NCI-H524 (cell line): ENCODE measurements at regions not wholly inside any gene's neighbourhood (a gene's known extent, or its start where the extent isn't known, plus 50 kb on each side); places are given as distances from the start of the nearest gene placed in this dataset.
"Not testable (repeated sequence)": the region's sequence is repeated elsewhere in the genome, so short reads cannot be mapped to it uniquely, and the experiment has no call there.

ENCODE experiments used
- DNase-seq, 2 experiments: peaks; one replicate each; lab custom pipeline; 2025; lab: John Stamatoyannopoulos, UW

DNA sequence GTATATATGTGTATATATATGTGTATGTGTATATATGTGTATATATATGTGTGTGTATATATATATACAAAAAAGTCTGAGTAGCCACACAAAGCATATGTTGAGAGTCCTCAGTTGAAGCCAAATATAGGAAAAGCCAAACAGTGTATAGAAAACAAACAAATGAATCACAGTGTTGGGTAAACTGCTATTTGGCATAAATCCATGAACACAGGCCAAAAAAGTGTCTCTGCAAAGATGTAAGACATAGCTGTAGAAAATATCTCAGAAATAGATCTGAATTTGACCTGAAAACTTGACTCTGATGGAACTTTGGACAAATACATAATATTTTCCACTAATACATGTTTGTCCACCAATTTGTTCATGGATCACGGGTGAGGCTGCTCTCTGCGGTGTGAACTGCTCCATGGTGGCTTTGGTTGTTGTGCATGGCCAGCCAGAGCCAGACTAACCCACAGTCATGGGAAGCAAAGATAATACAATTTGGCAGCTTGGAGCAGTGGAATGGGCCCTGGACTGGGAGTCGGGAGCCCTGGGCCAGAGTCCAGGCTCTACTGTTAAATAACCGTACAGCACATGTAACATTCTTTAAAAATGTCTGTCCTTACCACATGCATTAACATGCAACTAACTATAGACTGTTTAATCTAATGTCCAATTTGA is 76.9 kb upstream of the EED start:
- DNase-seq = no peak

DNA sequence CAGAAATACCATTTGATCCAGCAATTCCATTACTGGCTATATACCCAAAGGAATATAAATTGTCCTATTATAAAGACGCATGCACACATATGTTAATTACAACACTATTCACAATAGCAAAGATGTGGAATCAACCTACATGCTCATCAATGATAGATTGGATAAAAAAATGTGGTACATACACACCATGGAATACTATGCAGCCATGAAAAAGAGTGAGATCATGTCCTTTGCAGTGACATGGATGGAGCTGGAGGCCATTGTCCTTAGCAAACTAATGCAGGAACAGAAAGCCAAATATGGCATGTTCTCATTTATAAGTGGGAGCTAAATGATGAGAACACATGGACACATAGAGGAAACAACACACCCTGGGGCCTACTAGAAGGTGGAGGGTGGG is 78.3 kb upstream of the EED start:
- DNase-seq = not testable (repeated sequence)

DNA sequence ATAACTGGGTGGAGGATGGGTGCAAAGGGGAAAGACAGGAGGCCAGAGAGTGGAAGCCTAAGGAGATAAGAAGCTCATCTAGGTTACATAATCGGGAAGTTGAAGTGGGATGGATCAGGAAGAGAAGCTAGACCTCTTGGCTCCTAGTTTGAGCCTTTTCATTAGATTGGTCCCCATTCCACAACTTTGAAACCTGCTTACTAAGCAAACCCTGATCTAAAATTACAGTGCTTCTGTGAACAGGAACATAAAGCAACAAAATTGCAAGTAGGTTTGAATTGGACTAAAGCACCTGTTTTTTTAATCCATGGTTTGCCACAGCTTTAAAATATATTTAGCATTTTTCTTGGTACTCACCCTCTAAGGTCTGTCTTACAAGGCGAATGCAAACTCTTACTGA is 80.4 kb upstream of the EED start:
- DNase-seq = no peak

DNA sequence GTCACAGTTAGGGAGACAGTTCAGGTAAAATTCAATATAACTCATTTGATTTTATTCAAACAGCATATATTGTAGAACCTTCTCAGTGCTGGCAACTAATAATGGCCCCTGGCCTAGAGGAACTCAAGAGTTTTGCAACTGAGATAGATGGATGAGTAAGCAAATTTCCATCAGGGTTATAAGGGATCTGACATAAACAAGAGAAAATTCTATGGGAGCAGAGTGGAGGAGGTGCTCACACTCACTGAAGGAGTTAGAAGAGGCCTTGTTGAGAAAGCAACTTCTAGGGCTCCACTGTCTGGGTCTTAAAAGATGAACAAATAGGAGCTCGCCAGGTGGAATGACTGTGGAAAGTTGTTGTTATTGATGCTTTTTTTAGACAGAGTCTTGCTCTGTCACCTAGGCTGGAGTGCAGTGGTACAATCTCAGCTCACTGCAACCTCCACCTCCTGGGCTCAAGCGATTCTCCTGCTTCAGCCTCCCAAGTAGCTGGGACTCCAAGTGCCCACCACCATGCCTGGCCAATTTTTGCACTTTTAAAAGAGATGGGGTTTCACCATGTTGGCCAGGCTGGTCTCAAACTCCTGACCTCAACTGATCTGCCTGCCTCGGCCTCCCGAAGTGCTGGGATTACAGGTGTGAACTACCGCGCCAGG is 81.2 kb upstream of the EED start:
- DNase-seq = not testable (repeated sequence)

DNA sequence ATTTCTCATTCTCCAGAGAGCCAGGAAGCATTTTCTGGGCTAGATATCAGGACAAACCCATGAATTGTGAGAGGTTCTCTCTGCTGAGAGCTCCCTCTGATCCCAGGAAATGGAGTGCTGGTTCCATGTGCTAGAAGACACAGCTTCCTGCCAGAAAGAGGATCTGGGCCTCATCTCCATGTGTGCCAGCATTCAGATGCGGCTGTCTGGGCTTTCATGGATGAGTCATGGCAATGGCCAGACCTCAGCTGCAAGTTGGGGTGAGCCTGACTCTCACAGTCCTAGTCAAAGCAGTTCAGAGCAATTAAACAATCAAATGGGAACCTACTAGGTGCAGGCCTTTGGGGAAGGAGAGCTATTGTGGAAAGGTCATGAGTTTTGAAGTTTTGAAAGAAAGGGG is 82.3 kb upstream of the EED start:
- DNase-seq = no peak

DNA sequence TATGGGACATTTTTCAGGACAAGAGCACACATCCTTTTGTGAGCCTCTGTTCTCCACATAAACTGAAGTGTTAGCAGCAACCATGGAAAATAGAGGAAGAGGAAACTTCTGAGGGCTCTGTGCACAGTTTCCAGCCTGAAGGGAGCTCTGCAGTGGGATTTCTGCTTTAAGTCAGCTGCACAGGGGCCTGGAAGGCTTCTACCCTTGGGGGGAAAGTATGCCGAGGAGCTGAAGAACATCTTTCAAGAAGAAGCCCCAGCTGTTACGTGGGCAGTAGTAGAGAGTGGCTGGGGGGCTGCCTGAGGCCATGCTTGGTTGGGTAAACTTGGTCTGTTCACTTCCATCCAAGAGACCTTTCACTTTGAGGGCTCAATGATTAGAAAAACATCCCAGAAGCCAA is 82.7 kb upstream of the EED start:
- no peak for DNase-seq

DNA sequence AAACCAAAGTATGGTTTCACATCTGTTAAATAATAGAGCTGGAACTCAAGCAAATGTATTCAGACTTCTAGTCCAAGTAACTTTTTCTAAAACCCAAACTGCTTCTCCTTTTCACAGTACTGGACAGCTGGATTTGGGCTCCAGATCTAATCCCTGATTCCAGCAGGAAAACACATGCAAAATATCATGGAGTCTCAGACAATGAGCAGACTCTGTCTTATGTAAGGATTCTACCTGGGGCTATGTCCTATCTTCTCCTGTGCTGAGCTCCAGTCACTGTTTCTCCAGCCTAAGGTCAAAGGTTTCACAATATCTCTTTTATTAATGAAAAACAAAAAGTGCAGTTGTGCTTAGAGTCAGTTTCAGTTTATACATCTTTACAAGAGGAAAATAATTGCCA is 83.2 kb upstream of the EED start:
- DNase-seq = no peak

DNA sequence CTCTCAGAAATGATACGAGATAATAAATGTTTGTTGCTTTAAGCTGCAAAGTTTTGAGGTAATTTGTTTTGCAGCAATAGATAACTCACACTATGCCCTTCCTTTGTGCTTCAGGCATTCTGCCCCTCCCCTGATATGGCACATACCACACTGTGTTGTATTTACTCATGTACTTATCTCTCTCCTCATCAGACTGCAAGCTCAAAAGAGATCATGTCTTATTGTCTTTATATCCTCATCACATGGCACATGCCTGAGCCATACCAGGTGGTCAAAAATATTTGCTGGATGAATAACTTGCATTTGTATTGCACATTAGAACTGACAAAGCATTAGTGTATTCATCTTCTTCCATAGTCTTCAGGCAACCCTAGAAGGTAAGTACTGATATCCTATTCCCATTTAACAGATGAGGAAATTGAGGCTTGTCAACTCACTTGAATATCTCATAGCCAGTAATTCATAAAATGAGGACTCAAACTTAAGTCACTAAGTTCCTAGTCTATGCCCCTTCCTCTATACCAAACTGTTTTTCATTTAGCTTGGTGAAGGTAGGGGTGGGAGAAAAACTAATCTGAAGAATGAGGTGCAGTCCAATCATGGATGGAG is 83.9 kb upstream of the EED start:
- no peak for DNase-seq

DNA sequence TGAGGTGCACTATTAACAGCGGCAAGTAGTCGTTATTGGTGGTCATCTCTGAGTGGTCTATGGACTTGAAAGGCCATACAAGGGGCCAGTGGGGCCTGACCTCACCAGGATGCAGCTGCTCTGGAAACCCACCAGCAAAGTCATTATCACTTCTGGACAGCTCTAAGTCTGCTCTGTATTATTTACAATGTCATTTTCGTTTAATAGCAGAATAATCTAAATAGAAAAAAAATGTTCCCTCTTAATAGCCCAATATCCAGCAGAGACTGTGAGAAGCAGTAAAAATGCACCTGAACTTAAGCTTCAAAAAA is 85.0 kb upstream of the EED start:
- no peak for DNase-seq

DNA sequence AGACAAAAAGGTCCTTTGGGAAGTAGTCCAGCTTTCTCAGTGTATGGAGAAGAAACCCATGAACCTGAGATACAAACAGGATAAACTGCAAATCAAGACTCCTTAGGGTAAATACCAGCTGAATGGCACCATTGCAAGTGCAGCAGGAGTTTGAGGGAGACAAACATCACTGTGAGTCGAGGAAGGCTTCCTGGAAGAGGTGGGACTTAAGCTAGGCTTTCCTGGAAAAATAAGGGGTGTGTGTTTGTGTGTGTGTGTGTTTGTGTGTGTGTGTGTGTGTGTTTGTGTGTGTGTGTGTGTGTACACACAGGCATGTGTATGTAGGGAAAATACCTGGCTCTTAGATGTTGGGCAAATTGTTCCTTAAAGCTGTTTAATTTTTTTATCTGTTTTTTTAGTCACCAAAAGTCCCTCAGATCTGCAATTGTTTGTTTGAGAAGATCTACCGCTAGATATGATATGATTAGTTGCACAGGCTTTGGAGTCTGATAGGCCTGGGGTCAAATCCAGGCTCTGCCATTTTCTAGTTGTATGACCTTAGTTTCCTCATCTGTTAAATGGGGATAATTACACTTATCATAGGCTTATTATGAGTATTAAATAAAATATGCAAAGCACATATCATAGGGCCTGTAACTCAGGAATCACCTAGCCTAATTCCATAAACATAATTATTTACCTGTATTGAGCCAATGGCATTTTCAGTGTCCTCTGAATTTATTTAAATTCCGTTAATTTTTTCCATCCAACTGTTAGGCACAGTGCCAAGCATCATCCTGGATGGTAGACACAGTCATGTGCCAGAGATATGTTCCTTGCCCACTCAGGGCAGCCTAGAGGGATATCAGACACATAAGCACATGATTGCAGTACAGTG is 85.6 kb upstream of the EED start:
- DNase-seq = no peak

DNA sequence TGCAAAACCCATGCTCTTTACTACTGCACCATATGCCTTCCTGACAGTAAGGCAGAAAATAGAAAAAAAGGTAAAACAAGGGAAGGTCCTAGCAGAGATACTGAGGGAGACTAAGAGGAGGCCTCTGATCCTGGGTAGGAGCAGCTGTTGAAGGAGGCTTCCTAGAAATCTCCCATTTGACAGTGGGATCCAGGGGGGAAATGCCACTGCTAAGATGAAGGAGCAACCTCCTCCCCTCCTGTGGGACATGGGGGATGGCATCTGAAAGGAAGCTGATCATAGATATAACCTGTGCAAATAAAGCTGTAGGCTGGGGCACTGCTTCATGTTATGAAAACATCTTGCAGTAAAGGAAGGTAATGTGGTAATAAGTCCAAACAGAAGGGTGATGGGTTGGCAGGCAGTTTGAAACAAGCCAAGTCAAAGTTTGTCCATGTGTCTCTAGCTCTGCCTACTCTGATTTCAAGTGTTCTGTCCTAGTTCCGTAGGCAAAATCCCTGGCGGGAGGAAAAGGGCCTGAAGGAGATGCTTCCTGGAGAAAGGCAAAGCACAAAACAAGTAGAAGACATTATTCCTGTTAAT is 86.7 kb upstream of the EED start:
- DNase-seq = no peak

DNA sequence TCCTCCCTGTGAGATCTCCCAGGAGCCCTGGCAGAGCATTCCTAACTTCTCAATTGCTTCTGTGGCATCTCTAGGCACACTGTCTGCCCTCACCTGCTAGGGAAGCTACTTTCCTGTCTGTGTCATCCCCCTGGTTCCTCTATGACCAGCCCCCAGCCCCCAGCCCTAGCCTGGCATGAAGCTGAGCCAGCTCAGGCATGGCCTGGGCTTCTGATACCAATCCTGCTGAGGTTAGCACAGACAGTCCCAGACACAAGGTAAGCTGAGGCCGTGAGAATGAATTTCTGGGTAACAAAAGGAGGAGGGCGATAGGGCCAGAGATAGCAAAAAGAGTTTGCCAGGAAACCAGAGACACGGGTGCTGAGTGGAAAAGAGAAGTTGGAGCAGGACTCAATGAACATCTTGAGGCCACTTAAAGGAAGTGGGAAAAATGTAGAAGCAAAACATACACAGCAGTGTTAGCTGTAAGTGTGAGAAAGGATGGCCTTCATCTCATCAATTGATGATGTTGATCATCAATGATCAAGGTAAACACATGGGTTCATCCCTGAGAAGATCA is 87.6 kb upstream of the PICALM start:
- DNase-seq = no peak

DNA sequence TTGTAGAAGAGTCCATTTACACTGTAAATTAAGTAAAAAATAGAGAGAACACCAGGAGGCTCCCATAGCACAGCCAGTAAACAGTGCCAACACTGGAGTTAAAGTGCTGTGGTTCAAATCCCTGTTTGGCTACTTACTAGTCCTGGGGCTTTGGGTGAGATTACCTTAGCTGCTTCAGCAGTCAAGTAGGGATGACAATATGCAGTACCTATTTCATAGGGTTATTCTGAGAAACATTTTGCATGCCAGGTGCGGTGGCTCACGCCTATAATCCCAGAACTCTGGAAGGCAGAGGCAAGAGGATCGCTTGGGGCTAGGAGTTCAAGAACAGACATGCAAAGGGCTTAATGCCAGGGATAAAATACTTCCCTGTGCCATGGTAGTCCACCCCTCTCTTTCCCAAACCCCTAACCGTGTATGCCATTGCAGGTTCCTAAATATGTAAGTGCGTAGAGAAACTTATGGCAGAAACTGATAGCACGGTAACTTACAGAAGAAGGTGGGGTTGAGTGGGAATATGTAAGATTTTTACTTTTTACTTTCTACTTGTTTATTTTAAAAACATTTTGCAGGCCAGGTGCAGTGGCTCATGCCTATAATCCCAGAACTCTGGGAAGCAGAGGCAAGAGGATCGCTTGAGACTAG is 86.4 kb upstream of the PICALM start:
- no peak for DNase-seq

DNA sequence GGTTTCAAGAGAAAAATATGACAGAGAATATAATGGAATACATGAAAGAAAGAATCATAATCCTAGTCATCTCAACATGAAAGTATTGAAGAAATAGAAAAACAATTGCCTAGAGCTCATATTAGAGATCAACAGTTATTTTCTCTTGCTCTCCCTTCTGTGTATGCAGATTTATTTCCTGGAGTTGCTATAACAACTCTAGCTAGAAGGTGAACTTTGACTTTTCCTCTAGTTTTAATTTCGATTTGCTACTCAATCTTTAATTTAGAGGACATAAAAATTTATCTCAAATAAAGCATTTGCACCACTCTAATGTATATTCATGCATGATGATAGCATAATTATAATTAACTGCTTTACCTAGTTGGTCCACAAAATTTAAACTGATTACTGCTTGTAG is 84.6 kb upstream of the PICALM start:
- no peak for DNase-seq

DNA sequence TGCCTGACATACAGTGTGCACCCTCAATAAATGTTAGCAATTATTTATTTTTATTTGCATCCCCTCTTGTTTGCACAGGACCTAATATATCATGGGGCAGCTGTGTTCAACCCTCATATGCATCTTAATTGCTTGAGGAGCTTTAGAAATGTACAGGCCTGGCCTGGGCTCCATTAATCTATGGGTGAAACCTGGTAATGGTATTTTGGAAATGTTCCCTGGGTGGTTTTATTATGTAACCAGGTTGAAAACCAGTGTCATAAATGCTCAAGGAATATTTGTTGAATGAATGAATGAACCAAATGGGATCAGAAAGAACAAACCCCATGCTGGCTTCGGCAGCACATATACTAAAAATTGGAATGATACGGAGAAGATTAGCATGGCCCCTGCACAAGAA is 84.0 kb upstream of the PICALM start:
- DNase-seq = no peak

DNA sequence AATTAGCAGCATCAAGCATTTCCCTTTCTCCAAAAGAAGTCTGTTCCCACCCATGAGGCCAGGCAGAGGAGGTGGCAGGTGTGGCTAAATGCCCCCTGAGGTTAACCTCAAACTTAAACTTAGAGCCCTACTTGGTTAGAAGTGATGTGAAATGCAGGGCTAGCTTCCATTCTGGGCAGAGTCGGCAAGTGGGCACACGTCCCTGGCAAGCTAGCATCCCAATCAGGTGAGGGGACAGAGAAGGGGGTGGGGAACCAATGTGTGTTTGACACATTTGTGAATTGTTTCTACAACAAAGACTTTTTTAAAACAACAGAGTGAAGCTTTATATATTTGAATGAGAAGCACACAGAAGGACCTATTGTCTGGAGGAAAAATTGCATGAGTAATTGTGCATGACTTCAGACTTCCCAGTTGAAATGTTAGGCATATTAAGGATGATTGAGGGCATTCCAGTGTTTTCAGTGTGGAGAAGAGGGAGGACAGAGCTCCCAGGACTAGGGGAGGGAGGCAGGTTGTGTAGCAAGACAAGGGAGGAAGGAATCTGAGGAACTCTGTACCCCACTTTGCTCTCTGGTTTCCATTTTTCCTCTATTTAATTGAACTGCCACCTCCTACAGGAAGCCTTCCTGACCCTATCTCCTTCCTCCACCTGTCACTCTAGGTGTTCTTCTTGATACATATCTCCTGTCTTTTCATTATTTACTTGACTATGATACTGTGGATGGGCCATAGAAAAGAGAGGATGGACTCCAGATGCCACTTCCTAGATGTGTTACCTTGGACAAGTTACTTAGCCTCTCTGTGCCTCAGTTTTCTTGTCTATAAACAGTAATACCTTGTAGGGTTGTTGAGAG is 83.3 kb upstream of the PICALM start:
- no peak for DNase-seq

DNA sequence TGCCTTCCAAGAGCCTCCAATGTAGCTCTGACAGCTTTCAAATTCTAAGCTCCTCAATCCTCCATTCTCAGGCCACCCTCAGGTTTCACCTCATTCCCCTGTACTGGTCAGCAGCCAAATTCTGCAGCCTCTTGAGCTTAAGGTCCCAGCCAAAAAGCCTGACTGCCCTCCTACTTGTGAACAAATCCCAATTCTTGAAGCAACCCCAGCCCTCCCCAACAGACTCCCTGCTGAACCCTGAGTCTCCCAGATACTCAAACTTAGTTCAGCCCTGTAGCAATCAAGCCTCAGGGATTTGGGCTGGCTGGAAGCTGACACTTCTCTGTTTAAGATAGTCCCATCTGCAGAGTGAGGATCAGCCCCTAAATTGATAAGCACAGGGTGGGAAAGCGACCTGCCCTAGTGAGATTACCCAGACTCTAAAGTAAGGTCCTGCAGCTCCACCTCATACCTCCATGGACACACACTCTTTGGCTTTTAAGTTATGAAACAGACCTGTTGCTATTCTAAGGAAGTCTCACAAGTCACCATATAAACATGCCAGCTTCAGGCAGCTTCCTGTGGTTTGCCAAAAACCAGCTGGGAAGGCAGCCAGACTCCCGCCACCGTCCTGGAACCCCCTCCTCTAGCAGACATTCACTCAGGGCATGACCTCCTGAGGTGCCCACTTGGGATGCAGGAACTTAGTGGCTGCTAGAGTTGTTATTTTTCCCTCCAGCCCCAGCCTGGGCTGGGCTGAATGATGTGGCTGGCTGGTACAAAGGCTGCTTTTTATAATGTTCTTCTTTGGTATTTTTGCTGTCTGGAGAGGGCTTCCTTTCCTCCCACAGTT is 82.5 kb upstream of the PICALM start:
- no peak for DNase-seq

DNA sequence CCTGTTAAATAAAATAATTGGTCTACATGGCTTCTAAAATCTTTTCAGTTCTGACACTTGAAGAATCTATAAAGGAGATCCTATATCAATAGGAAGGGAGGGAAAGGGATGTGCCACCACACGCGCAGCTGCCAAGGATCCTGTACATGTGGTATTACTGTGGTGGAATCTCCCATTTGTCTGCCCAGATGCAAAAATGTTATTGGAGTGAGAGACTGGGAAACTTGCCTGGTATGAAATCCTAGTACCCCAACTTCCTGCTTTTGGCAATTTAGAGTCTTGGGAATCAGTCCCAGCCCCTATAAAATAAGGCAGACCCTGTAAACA is 81.9 kb upstream of the PICALM start:
- DNase-seq = no peak

DNA sequence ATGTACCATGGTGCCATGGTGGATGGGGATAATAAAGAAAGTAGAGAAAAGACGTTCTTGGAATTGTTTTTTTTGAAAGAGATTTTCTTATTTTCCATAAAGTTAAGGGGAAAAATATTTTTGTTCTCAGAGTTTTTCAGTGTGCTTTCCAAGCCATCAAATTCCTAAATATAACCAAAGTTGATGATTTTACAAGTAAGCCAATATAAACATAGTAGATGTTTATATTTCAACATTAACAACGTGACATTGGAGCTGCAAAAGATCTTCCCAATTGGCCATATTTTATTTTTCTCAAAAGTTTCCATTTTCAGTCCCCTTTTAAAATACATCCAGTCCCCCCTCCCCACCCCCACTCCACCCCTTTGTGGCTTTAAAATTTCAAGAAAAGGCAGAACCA is 80.9 kb upstream of the PICALM start:
- no peak for DNase-seq

DNA sequence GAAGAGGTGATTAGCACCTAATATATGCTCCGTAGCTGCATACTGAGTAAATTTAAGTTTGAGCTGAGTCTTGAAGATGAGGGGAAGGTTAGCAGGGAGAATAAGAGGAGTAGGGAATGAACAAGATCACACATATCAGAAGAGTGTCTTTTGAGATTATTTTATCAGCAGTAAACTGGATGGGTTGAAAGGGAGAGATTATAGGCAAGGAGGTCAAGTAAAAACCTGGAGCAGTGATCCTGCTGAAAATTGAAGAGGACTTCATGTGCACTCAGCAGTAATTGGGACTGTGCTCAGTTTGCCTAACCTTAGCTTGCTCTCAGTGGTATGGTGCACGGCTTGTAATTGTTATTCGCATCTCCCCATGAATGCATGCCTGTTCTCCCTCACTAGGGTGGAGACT is 79.5 kb upstream of the PICALM start:
- no peak for DNase-seq
